ENCODE measurements at regions not wholly inside any gene's neighbourhood (a gene's known extent, or its start where the extent isn't known, plus 50 kb on each side); places are given as distances from the start of the nearest gene placed in this dataset.

GRCh38 chr13:86426437-86426836 is 627.2 kb upstream of the SLITRK6 start:
- TF ChIP-seq MYC (IDR thresholded peaks at IDR 0.05; ENCODE audit: low read depth, low read length), result no peak

GRCh38 chr13:86429756-86430155 is 630.5 kb upstream of the SLITRK6 start:
- no peak for DNase-seq (ENCODE audit: low read depth)
- TF ChIP-seq MYC (IDR thresholded peaks at IDR 0.05; ENCODE audit: low read depth, low read length) (no peak), CTCF (IDR thresholded peaks at IDR 0.05; ENCODE audit: low read depth, low read length) (no peak), POLR2A (IDR thresholded peaks at IDR 0.05; ENCODE audit: extremely low read depth, insufficient read length) (no peak), MAX (IDR thresholded peaks at IDR 0.05; ENCODE audit: low read depth, low read length) (no peak)
- no peak overlapping the region for H3K4me3 ChIP-seq (ENCODE audit: low read depth, low read length)

More at GRCh38 chr13:86426437-86426836, 627.2 kb upstream of the SLITRK6 start:
- no peak for DNase-seq (ENCODE audit: low read depth)
- no peak overlapping the region for H3K4me3 ChIP-seq (ENCODE audit: low read depth, low read length)

- DNase-seq (ENCODE audit: low read depth), result no peak
- no peak overlapping the region for H3K4me3 ChIP-seq (ENCODE audit: low read depth, low read length)
- TF ChIP-seq POLR2A (IDR thresholded peaks at IDR 0.05; ENCODE audit: extremely low read depth, insufficient read length), result no peak
- no peak for TF ChIP-seq MAX (IDR thresholded peaks at IDR 0.05; ENCODE audit: low read depth, low read length)
- no peak for TF ChIP-seq CTCF (IDR thresholded peaks at IDR 0.05; ENCODE audit: low read depth, low read length)
- TF ChIP-seq MYC (IDR thresholded peaks at IDR 0.05; ENCODE audit: low read depth, low read length), result no peak
Observed at GRCh38 chr13:86438034-86438433, 638.8 kb upstream of the SLITRK6 start.

GRCh38 chr13:86445206-86445605 is 646.0 kb upstream of the SLITRK6 start:
- H3K4me3 ChIP-seq (ENCODE audit: low read depth, low read length), result no peak overlapping the region
- TF ChIP-seq CTCF (IDR thresholded peaks at IDR 0.05; ENCODE audit: low read depth, low read length) (no peak), MYC (IDR thresholded peaks at IDR 0.05; ENCODE audit: low read depth, low read length) (no peak), POLR2A (IDR thresholded peaks at IDR 0.05; ENCODE audit: extremely low read depth, insufficient read length) (no peak), MAX (IDR thresholded peaks at IDR 0.05; ENCODE audit: low read depth, low read length) (no peak)
- DNase-seq (ENCODE audit: low read depth), result no peak

- H3K4me3 ChIP-seq (ENCODE audit: low read depth, low read length), result no peak overlapping the region
- no peak for DNase-seq (ENCODE audit: low read depth)
Observed at GRCh38 chr13:86445672-86446071, 646.5 kb upstream of the SLITRK6 start.

GRCh38 chr13:86446311-86446710 is 647.1 kb upstream of the SLITRK6 start:
- no peak overlapping the region for H3K4me3 ChIP-seq (ENCODE audit: low read depth, low read length)
- TF ChIP-seq MAX (IDR thresholded peaks at IDR 0.05; ENCODE audit: low read depth, low read length) (no peak), MYC (IDR thresholded peaks at IDR 0.05; ENCODE audit: low read depth, low read length) (no peak)
- no peak for DNase-seq (ENCODE audit: low read depth)

More at GRCh38 chr13:86445672-86446071, 646.5 kb upstream of the SLITRK6 start:
- TF ChIP-seq POLR2A (IDR thresholded peaks at IDR 0.05; ENCODE audit: extremely low read depth, insufficient read length), result no peak
- TF ChIP-seq MYC (IDR thresholded peaks at IDR 0.05; ENCODE audit: low read depth, low read length), result no peak
- TF ChIP-seq CTCF (IDR thresholded peaks at IDR 0.05; ENCODE audit: low read depth, low read length), result no peak
- TF ChIP-seq MAX (IDR thresholded peaks at IDR 0.05; ENCODE audit: low read depth, low read length), result no peak

GRCh38 chr13:86447479-86447878 is 648.3 kb upstream of the SLITRK6 start:
- TF ChIP-seq CTCF (IDR thresholded peaks at IDR 0.05; ENCODE audit: low read depth, low read length) (no peak), MYC (IDR thresholded peaks at IDR 0.05; ENCODE audit: low read depth, low read length) (no peak), MAX (IDR thresholded peaks at IDR 0.05; ENCODE audit: low read depth, low read length) (no peak), POLR2A (IDR thresholded peaks at IDR 0.05; ENCODE audit: extremely low read depth, insufficient read length) (no peak)
- DNase-seq (ENCODE audit: low read depth), result no peak

More at GRCh38 chr13:86447479-86447878, 648.3 kb upstream of the SLITRK6 start:
- H3K4me3 ChIP-seq (ENCODE audit: low read depth, low read length), result no peak overlapping the region
